HG02840 (cell line): ENCODE measurements at regions not wholly inside any gene's neighbourhood (a gene's known extent, or its start where the extent isn't known, plus 50 kb on each side); places are given as distances from the start of the nearest gene placed in this dataset.
"Not testable (repeated sequence)": the region's sequence is repeated elsewhere in the genome, so short reads cannot be mapped to it uniquely, and the experiment has no call there.

ENCODE experiments used
- ATAC-seq: cut with Tn5 transposase; IDR thresholded peaks from one replicate; pipeline ENCODE4 v1.9.1; 2021; ENCODE audit warnings: mild to moderate bottlenecking, moderate library complexity, moderate number of reproducible peaks; ENCODE audit not compliant: unreplicated experiment, low FRiP score

GRCh38 chr10:63003816-63004453 is 129.2 kb upstream of the NRBF2 start:
- ATAC-seq, result no peak

GRCh38 chr10:62996925-62997324 is 136.2 kb upstream of the NRBF2 start:
- ATAC-seq, result no peak

- no peak for ATAC-seq
Observed at GRCh38 chr10:62996516-62996915, 136.6 kb upstream of the NRBF2 start.

GRCh38 chr10:62993121-62993520 is 140.0 kb upstream of the NRBF2 start:
- no peak for ATAC-seq

GRCh38 chr10:62992145-62992721 is 140.9 kb upstream of the NRBF2 start:
- no peak for ATAC-seq

GRCh38 chr10:62990126-62990525 is 143.0 kb upstream of the NRBF2 start:
- ATAC-seq, result no peak

GRCh38 chr10:62985807-62986600 is 147.1 kb upstream of the NRBF2 start:
- ATAC-seq, result no peak

GRCh38 chr10:62981096-62981495 is 152.0 kb upstream of the NRBF2 start:
- ATAC-seq, result no peak

- ATAC-seq, result no peak
Observed at GRCh38 chr10:62980687-62981086, 152.4 kb upstream of the NRBF2 start.

- ATAC-seq, result no peak
Observed at GRCh38 chr10:62979921-62980320, 153.2 kb upstream of the NRBF2 start.

- no peak for ATAC-seq
Observed at GRCh38 chr10:62978482-62978881, 154.6 kb upstream of the NRBF2 start.

GRCh38 chr10:62974795-62975194 is 158.3 kb upstream of the NRBF2 start:
- ATAC-seq, result not testable (repeated sequence)

- ATAC-seq, result no peak
Observed at GRCh38 chr10:62972103-62972502, 155.9 kb upstream of the EGR2 start.

- no peak for ATAC-seq
Observed at GRCh38 chr10:62964026-62964425, 147.9 kb upstream of the EGR2 start.

GRCh38 chr10:62961951-62962523 is 145.9 kb upstream of the EGR2 start:
- ATAC-seq, result no peak

GRCh38 chr10:62960416-62960815 is 144.2 kb upstream of the EGR2 start:
- no peak for ATAC-seq

GRCh38 chr10:62959553-62959952 is 143.4 kb upstream of the EGR2 start:
- no peak for ATAC-seq

- no peak for ATAC-seq
Observed at GRCh38 chr10:62958980-62959379, 142.8 kb upstream of the EGR2 start.

- no peak for ATAC-seq
Observed at GRCh38 chr10:62946278-62946677, 130.1 kb upstream of the EGR2 start.

- no peak for ATAC-seq
Observed at GRCh38 chr10:62939698-62940097, 123.5 kb upstream of the EGR2 start.

GRCh38 chr10:62938672-62939071 is 122.5 kb upstream of the EGR2 start:
- no peak for ATAC-seq
